OCI-LY7 (cell line): ENCODE measurements at regions not wholly inside any gene's neighbourhood (a gene's known extent, or its start where the extent isn't known, plus 50 kb on each side); places are given as distances from the start of the nearest gene placed in this dataset.

Experiments
- CTCF ChIP-seq: fragments of 200-600 bp; sonication (generic); conservative IDR thresholded peaks from 2 replicates; pipeline ENCODE4 v1.5.1; 2014; ENCODE audit warnings: mild to moderate bottlenecking, antibody characterized with exemption, low read length, moderate library complexity, mixed read lengths
- EZH2phosphoT487 ChIP-seq: fragments of 200-600 bp; sonication (generic); IDR thresholded peaks from 2 replicates; pipeline ENCODE4 v1.6.1; 2018; ENCODE audit warnings: low read depth, borderline replicate concordance, mild to moderate bottlenecking, mixed run types, antibody characterized with exemption, low read length, moderate library complexity, mixed read lengths

GRCh38 chr5:42960506-42960905 lies 79.6 kb downstream of the ANXA2R start:
- TF ChIP-seq CTCF (no peak), EZH2phosphoT487 (no peak)
